Fibroblast of the conjunctiva (primary cell): ENCODE measurements at regions not wholly inside any gene's neighbourhood (a gene's known extent, or its start where the extent isn't known, plus 50 kb on each side); places are given as distances from the start of the nearest gene placed in this dataset.

Experiments
- DNase-seq: peaks from one replicate; pipeline ENCODE4 v3.0.0-alpha.2; 2010; ENCODE audit warnings: low read depth

- no peak for DNase-seq
Observed at GRCh38 chr6:104321301-104321700, 538.4 kb downstream of the HACE1 start.

GRCh38 chr6:104320896-104321295 lies 538.8 kb downstream of the HACE1 start:
- DNase-seq = no peak

- DNase-seq = no peak
Observed at GRCh38 chr6:104312851-104313250, 546.9 kb downstream of the HACE1 start.

DNA sequence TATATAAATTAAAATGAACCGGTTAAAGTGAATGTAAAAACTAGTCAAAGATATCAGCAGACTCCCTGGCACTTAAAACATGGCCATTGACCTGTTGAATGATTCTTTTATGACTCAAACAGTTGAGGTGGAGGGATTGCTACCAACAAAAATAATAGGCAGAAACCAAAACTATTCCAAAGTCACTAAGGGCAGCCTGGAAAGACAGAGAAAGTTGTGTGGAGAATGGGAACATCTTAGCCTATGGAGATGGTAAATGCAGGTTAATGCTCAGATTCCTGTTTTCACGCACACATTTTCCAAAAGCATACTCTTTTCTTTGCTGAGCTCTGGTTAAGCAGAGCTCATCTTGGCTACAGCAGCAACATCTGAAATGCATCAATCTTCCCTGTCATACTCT lies 553.5 kb downstream of the HACE1 start:
- DNase-seq = no peak

DNA sequence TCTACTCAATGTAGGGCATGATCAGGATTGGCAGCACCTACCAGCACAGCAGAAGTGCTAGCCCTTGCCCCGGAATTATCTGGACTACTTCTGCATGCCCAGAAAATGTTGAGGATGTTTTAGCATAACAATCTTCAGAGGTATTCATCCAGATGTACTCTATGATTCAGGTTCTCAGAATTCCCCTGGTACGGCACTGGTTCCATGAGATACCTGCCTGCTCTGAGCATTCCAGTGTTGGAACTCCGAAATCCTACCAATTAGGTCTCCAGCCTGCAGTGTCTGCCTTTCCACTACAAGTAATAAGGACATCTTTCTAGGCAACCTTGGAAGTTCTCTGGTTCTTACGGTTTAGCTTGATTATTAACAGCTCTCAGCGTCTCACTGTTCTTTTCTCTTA lies 554.5 kb downstream of the HACE1 start:
- no peak for DNase-seq

- DNase-seq = no peak
Observed at GRCh38 chr6:104301951-104302350, 557.8 kb downstream of the HACE1 start.

GRCh38 chr6:104286641-104287040 lies 573.1 kb downstream of the HACE1 start:
- no peak for DNase-seq

DNA sequence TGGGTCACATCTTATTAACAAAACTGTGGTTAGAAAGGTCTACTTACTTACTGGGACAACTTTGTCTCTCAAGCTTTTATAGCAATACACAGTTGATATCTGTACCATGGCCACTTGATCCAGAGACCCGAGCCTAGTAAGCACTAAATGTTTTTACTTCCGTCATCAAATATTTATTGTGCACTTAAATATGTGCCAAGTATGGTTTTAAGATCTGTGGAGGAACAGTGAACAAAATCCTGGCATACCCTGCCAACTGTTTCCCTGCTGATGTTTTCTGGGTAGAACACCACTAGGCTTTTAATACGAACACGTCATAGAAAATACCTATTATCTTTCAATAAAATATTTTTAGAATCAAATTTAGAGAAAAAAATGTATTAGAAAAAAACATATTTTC lies 574.8 kb downstream of the HACE1 start:
- no peak for DNase-seq

DNA sequence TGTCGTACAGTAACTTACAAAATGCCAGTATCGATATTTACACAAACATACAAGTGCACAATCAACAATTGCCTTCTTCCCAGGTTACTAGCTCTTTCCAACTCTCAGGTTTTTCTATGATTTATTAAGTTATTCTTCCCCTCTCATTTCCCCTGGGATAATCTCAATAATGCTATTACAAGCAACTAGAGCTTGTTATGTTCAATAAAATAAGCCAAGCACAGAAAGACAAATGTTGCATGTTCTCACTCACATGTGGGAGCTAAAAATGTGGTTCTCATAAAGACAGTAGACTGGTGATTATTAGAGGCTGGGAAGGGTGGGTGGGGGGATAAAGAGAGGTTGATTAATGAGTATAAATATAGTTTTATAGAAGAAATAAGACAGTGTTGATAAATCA lies 577.1 kb downstream of the HACE1 start:
- no peak for DNase-seq

DNA sequence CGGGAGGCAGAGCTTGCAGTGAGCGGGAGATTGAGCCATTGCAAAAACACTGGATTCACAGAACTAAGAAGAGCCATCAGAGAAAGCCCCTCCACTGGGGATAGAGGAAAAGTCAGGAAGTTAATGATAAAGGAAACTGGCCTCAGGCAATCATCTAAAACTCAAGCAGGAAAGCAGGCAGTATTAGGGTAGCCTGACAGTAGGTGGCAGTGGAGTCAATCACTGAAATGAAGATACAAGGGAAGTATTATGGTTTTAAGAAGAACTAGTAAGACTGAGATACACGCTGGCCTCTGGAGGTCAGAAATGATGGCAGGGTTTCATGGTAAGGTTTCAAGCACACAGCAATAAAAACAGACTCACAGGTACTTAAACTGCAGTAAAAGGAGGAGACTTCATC lies 578.3 kb downstream of the HACE1 start:
- no peak for DNase-seq

- DNase-seq = no peak
Observed at GRCh38 chr6:104268389-104268788, 591.3 kb downstream of the HACE1 start.

- DNase-seq = no peak
Observed at GRCh38 chr6:104266922-104267321, 592.8 kb downstream of the HACE1 start.

DNA sequence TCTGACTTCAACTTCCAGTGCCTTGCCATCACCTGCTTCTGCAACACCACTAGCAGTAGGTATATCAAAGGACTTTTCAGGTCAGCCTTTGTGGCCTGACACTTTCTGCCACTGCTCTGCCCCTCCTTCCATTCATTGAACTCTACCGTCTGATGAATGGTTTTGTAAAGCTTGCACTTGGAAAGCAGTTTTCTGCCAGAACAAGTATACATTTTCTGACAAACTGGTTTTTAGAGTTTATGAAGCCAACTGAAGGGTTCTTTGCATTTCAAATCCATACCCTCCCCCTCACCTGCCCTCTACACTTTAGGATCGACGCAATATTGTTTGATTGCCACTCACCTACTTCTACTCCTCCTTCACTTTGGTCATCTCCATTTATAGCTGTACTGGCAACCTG lies 603.1 kb downstream of the HACE1 start:
- DNase-seq = no peak

- DNase-seq = no peak
Observed at GRCh38 chr6:104253236-104253635, 606.5 kb downstream of the HACE1 start.

DNA sequence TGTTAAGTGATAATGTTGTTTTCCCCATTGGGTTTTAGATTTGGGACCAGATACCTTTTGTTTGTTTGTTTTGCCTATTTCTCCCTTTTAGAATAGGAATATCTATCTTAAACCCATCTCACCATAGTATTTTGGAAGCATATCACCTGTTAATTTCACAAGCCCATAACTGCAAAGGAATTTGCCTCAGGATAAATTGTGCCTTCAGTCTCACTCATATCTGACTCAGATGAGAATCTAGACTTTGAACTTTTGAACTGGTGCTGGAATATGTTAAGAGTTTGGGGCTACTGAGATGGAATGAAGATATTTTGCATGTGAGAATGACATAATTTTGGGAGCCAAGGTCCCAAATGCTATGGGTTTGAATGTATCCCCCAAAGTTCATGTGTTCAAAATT lies 607.4 kb downstream of the HACE1 start:
- no peak for DNase-seq

DNA sequence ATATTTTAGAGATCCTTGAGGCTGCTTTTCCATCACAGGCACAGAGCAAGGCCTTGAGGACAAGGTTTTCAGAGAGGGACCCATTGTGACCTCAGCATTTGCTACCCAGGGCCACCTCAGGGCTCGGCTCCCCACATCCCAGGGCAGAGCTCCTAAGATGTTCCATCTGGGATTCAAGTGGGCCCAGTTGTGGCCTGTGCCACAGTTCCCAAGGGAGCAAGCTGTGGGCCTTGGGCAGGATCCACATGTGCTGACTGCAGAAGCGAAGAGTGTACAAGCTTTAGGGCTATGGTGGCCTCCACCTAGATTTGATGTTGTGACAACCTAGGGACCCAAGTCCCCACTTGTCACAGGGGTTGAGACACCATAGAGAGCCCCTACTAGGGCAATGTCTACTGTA lies 608.1 kb downstream of the HACE1 start:
- DNase-seq = no peak

GRCh38 chr6:104240865-104241264 lies 618.9 kb downstream of the HACE1 start:
- DNase-seq = no peak

- no peak for DNase-seq
Observed at GRCh38 chr6:104239971-104240370, 619.7 kb downstream of the HACE1 start.

GRCh38 chr6:104229057-104229456 lies 630.7 kb downstream of the HACE1 start:
- no peak for DNase-seq

GRCh38 chr6:104227508-104227907 lies 632.2 kb downstream of the HACE1 start:
- DNase-seq = no peak

- DNase-seq = no peak
Observed at GRCh38 chr6:104226790-104227446, 632.8 kb downstream of the HACE1 start.

GRCh38 chr6:104218116-104218515 lies 641.6 kb downstream of the HACE1 start:
- DNase-seq = no peak

GRCh38 chr6:104214901-104215300 lies 644.8 kb downstream of the HACE1 start:
- no peak for DNase-seq

DNA sequence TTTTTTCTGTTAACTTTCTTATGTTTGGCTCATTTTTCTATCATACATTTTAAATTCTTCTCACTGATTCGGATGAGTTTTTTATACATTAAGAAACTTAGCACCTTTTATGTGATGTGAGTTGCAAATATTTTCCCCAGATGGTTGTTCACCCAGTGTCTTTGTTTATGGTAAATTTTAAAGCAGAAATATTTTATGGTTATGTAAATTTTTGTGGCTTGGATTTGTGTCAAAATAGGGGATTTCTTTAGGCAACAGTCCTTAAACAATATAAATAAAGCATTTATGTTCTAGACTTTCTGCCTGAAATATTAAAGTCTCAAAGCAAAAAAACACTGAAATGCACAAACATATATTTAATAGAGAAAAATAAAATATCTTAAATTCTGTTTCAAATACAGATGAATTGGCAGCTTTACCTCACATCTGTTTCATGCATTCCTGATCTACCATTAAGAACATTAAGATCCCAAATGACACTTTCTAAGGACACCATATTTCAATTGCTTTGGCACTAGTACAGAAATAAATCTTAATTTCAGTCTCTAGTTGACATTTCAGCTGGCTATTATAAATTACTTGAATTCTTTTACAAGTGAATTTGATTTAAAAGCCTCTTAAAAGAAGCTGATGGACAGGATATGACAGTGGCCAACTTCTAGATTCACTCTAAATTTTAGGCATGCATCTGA lies 646.6 kb downstream of the HACE1 start:
- no peak for DNase-seq
